Peyer's patch (tissue), 4 donors: ENCODE measurements at regions not wholly inside any gene's neighbourhood (a gene's known extent, or its start where the extent isn't known, plus 50 kb on each side); places are given as distances from the start of the nearest gene placed in this dataset.

ENCODE experiments used
- POLR2A ChIP-seq, 2 donors: fragments of 450-650 bp; IDR thresholded peaks; one replicate each; pipeline ENCODE4 v1.5.1; 2017; ENCODE audit warnings: antibody characterized with exemption in 2 of 2, mild to moderate bottlenecking in 2 of 2, moderate library complexity in 2 of 2
- TF ChIP-seq, protein P1 (sequence below), 6 experiments: fragments of 450-650 bp in 4 of 6; fragments of 200-600 bp in 2 of 6; sonication (generic) in 1 of 6; IDR thresholded peaks; one replicate each; pipeline ENCODE4 v1.5.1; 2017 to 2019; ENCODE audit warnings: antibody characterized with exemption in 6 of 6, mild to moderate bottlenecking in 3 of 6, moderate library complexity in 1 of 6

DNA sequence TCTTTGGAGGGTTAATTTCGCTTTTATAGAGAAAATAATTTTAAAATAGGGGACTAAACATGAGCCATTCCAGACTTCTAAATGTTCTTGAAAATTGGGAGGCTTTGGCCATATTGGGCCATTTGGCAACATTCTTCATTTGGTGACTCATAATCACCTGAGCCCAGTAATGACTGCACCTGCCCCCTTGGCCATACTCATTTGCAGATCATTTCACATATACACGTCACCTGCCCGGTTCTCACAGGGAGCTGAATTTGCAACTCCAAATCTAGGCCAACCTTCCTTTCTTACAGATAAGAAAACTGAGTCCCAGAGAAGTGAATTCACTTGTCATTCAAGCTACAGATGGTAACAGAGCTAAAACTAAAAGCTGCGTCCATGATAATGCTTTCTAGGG, 289.7 kb downstream of the EPHA4 start:
- TF ChIP-seq, protein P1, sequence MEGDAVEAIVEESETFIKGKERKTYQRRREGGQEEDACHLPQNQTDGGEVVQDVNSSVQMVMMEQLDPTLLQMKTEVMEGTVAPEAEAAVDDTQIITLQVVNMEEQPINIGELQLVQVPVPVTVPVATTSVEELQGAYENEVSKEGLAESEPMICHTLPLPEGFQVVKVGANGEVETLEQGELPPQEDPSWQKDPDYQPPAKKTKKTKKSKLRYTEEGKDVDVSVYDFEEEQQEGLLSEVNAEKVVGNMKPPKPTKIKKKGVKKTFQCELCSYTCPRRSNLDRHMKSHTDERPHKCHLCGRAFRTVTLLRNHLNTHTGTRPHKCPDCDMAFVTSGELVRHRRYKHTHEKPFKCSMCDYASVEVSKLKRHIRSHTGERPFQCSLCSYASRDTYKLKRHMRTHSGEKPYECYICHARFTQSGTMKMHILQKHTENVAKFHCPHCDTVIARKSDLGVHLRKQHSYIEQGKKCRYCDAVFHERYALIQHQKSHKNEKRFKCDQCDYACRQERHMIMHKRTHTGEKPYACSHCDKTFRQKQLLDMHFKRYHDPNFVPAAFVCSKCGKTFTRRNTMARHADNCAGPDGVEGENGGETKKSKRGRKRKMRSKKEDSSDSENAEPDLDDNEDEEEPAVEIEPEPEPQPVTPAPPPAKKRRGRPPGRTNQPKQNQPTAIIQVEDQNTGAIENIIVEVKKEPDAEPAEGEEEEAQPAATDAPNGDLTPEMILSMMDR (IDR thresholded peaks at IDR 0.05): no peak
- TF ChIP-seq POLR2A (IDR thresholded peaks at IDR 0.05): no peak
